SK-N-MC (cell line): ENCODE measurements at regions not wholly inside any gene's neighbourhood (a gene's known extent, or its start where the extent isn't known, plus 50 kb on each side); places are given as distances from the start of the nearest gene placed in this dataset.

Experiments used
- DNase-seq: peaks from one replicate; pipeline ENCODE4 v3.0.0-alpha.2; 2011; ENCODE audit warnings: low read depth, low spot score
- H3K27ac ChIP-seq: fragments of 200-600 bp; sonication (generic); 2 replicates; pipeline ENCODE4 v1.5.1; 2016; ENCODE audit warnings: mixed run types
- H3K36me3 ChIP-seq: fragments of 200-600 bp; sonication (generic); 2 replicates; pipeline ENCODE4 v1.6.1; 2017; ENCODE audit warnings: antibody characterized with exemption, low read length, mixed read lengths; ENCODE audit not compliant: insufficient read depth
- H3K4me3 ChIP-seq: fragments of 200-600 bp; sonication (generic); 2 replicates; pipeline ENCODE4 v1.5.1; 2016
- H3K9ac ChIP-seq: fragments of 200-600 bp; sonication (generic); 2 replicates; pipeline ENCODE4 v1.8.0; 2017; ENCODE audit warnings: mixed run types, mixed read lengths; ENCODE audit not compliant: insufficient read length
- H3K9me3 ChIP-seq: fragments of 200-600 bp; sonication (generic); 2 replicates; pipeline ENCODE4 v1.6.1; 2017; ENCODE audit warnings: low read depth, mild to moderate bottlenecking, antibody characterized with exemption, low read length, moderate library complexity, mixed read lengths
- EZH2 ChIP-seq: fragments of 200-600 bp; sonication (generic); IDR thresholded peaks from one replicate; pipeline ENCODE4 v1.6.1; 2017; ENCODE audit warnings: antibody characterized with exemption
- FOXP2 ChIP-seq: optimal IDR thresholded peaks from 2 replicates; pipeline ENCODE3; 2011; ENCODE audit warnings: mild to moderate bottlenecking, moderate library complexity; ENCODE audit not compliant: insufficient read depth; ENCODE audit errors: extremely low read length, control extremely low read depth
- POLR2AphosphoS5 ChIP-seq: IDR thresholded peaks from 2 replicates; pipeline ENCODE4 v1.6.1; 2012; ENCODE audit warnings: mild to moderate bottlenecking, low read depth, low read length, borderline replicate concordance

- H3K4me3 ChIP-seq, result no peak overlapping the region
- H3K9ac ChIP-seq, result no peak overlapping the region
- no peaks in the 10 kb centered on the region for H3K9me3 ChIP-seq
- TF ChIP-seq EZH2 (no peak), POLR2AphosphoS5 (no peak), FOXP2 (no peak)
- DNase-seq, result no peak
- no peaks in the 10 kb centered on the region for H3K36me3 ChIP-seq
- H3K27ac ChIP-seq, result no peak overlapping the region
Measured at GRCh38 chr15:95655089-95655607, 675.4 kb upstream of the NR2F2 start.

DNA sequence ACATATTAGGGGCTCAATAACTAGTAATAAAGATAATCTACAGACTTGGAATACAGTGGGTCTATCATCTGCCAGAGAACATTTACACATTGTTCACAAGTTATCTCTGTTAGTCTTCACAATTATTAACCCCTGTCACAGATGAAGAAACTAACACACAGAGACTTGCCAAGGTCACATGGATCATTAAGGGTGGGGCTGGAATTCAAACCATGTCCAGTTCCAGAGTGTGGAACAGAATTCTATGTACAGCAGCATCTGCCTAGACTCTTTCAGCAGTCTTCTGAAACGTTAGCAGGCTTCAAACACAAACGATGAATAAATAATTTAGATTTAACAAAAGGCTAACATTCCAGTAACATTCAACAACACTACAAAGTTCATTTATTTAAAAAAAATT lies 673.9 kb upstream of the NR2F2 start:
- Histone ChIP-seq H3K9ac (no peak overlapping the region), H3K36me3 (no peaks in the 10 kb centered on the region), H3K4me3 (no peak overlapping the region), H3K27ac (no peak overlapping the region), H3K9me3 (no peaks in the 10 kb centered on the region)
- TF ChIP-seq POLR2AphosphoS5, result no peak
- no peak for TF ChIP-seq FOXP2
- DNase-seq, result no peak

DNA sequence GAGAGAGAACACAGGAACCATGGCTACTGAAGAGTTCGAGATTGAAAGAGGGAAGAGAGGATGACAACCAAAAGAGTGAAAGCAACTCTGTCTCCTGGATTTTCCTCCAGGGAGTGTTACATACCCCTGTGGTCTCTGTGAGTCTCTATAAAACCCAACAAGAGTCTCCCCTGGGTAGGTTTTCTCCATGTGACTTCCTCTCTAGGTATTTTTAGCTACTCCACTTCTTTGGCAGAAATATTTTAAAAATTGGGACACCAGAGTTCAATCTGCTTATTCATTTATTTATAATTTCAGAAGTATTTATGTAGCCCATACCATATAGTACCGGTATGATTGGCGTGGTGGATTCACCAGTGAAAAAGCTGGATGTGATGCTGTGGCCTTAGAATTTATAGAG lies 671.7 kb upstream of the NR2F2 start:
- Histone ChIP-seq H3K27ac (no peak overlapping the region), H3K9ac (no peak overlapping the region), H3K4me3 (no peak overlapping the region), H3K36me3 (no peaks in the 10 kb centered on the region), H3K9me3 (no peaks in the 10 kb centered on the region)
- no peak for TF ChIP-seq EZH2
- TF ChIP-seq POLR2AphosphoS5, result no peak
- TF ChIP-seq FOXP2, result no peak
- DNase-seq, result no peak

GRCh38 chr15:95659656-95660055 lies 670.8 kb upstream of the NR2F2 start:
- Histone ChIP-seq H3K27ac (no peak overlapping the region), H3K36me3 (no peaks in the 10 kb centered on the region), H3K4me3 (no peak overlapping the region), H3K9me3 (no peaks in the 10 kb centered on the region), H3K9ac (no peak overlapping the region)
- no peak for TF ChIP-seq EZH2
- no peak for TF ChIP-seq FOXP2
- TF ChIP-seq POLR2AphosphoS5, result no peak
- DNase-seq, result no peak

GRCh38 chr15:95662638-95663037 lies 667.9 kb upstream of the NR2F2 start:
- Histone ChIP-seq H3K9me3 (no peaks in the 10 kb centered on the region), H3K36me3 (no peaks in the 10 kb centered on the region), H3K9ac (no peak overlapping the region), H3K4me3 (no peak overlapping the region), H3K27ac (no peak overlapping the region)
- no peak for TF ChIP-seq EZH2
- no peak for DNase-seq

- no peak for DNase-seq
- Histone ChIP-seq H3K36me3 (no peaks in the 10 kb centered on the region), H3K4me3 (no peak overlapping the region), H3K9ac (no peak overlapping the region), H3K9me3 (no peaks in the 10 kb centered on the region), H3K27ac (no peak overlapping the region)
- TF ChIP-seq POLR2AphosphoS5 (no peak), FOXP2 (no peak), EZH2 (no peak)
Measured at GRCh38 chr15:95663156-95664100, 667.1 kb upstream of the NR2F2 start.

DNA sequence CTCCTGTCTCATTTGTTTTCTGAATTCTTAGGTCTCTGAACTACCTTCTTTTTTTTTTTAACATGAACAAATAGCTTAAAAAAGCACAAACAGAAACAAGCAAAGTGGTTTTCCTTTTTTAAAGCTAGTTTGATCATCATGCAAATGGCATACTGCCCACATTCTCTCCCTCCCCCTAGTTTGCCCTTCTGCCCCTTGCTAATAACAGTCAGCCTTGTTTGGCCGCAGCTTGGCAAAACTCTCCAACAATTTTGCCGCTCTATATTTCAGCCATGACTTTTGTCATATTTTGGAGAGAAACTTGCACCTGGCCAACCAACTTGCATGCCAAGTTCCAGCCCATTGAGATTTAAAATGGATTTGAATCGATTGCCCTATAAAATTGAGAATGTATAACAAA lies 666.0 kb upstream of the NR2F2 start:
- H3K27ac ChIP-seq, result no peak overlapping the region
- DNase-seq, result no peak
- no peak overlapping the region for H3K9ac ChIP-seq
- no peaks in the 10 kb centered on the region for H3K36me3 ChIP-seq
- TF ChIP-seq EZH2 (no peak), FOXP2 (no peak), POLR2AphosphoS5 (no peak)
- H3K9me3 ChIP-seq, result no peaks in the 10 kb centered on the region
- H3K4me3 ChIP-seq, result no peak overlapping the region

- DNase-seq, result no peak
- Histone ChIP-seq H3K9ac (no peak overlapping the region), H3K9me3 (no peaks in the 10 kb centered on the region), H3K4me3 (no peak overlapping the region), H3K36me3 (no peaks in the 10 kb centered on the region), H3K27ac (no peak overlapping the region)
- no peak for TF ChIP-seq FOXP2
Measured at GRCh38 chr15:95669146-95669922, 661.2 kb upstream of the NR2F2 start.
